DND-41 (cell line): ENCODE measurements at regions not wholly inside any gene's neighbourhood (a gene's known extent, or its start where the extent isn't known, plus 50 kb on each side); places are given as distances from the start of the nearest gene placed in this dataset.

Source experiments
- ATAC-seq: fragments of 200-7000 bp; cut with Tn5 transposase; 3 replicates; pipeline ENCODE4 v1.9.1; 2021; ENCODE audit warnings: low read depth; ENCODE audit not compliant: insufficient read depth
- DNase-seq: peaks from one replicate; pipeline ENCODE4 v3.0.0-alpha.2; 2020
- H2AFZ ChIP-seq: 2 replicates; pipeline ENCODE4 v1.6.0; 2012; ENCODE audit warnings: low read depth, low read length
- H3K27ac ChIP-seq: 2 replicates; pipeline ENCODE4 v1.5.1; 2012; ENCODE audit warnings: low read length, inconsistent platforms
- H3K27me3 ChIP-seq: fragments of 200-600 bp; sonication (generic); 2 replicates; pipeline ENCODE4 v1.6.0; 2012; ENCODE audit warnings: low read length, mild to moderate bottlenecking, inconsistent platforms; ENCODE audit not compliant: insufficient read depth, poor library complexity
- H3K36me3 ChIP-seq: 2 replicates; pipeline ENCODE4 v1.5.1; 2012; ENCODE audit warnings: low read length, inconsistent platforms; ENCODE audit not compliant: insufficient read depth
- H3K4me1 ChIP-seq: 2 replicates; pipeline ENCODE4 v1.5.1; 2012; ENCODE audit warnings: mild to moderate bottlenecking, low read length; ENCODE audit not compliant: insufficient read depth
- H3K4me2 ChIP-seq: 2 replicates; pipeline ENCODE4 v1.6.0; 2012; ENCODE audit warnings: mild to moderate bottlenecking, moderate library complexity, low read length, inconsistent platforms; ENCODE audit not compliant: insufficient read depth
- H3K4me3 ChIP-seq, 2 experiments: fragments of 200-600 bp in 1 of 2; shearing (Covaris generic) in 1 of 2; 2 replicates each; pipeline ENCODE4 v1.5.1; 2012 to 2016; ENCODE audit warnings: inconsistent platforms in 2 of 2, low read length in 2 of 2, mild to moderate bottlenecking in 2 of 2, low read depth in 1 of 2, moderate library complexity in 1 of 2
- H3K79me2 ChIP-seq: 2 replicates; pipeline ENCODE4 v1.6.0; 2012; ENCODE audit warnings: low read length, inconsistent platforms; ENCODE audit not compliant: insufficient read depth
- H3K9ac ChIP-seq: 2 replicates; pipeline ENCODE4 v1.6.0; 2012; ENCODE audit warnings: low read depth, mild to moderate bottlenecking, inconsistent platforms, low read length, moderate library complexity
- H3K9me3 ChIP-seq: 2 replicates; pipeline ENCODE4 v1.5.1; 2012; ENCODE audit warnings: low read length, moderate library complexity, mild to moderate bottlenecking, inconsistent platforms; ENCODE audit not compliant: insufficient read depth, severe bottlenecking
- H4K20me1 ChIP-seq: 2 replicates; pipeline ENCODE4 v1.6.0; 2012; ENCODE audit warnings: low read length; ENCODE audit not compliant: insufficient read depth
- EZH2 ChIP-seq: IDR thresholded peaks from 3 replicates; pipeline ENCODE4 v1.6.1; 2012; ENCODE audit warnings: borderline replicate concordance, low read depth, mild to moderate bottlenecking, moderate library complexity, low read length, inconsistent platforms; ENCODE audit not compliant: severe bottlenecking
- TF ChIP-seq, protein P1 (sequence below): IDR thresholded peaks from 2 replicates; pipeline ENCODE4 v1.5.1; 2012; ENCODE audit warnings: borderline replicate concordance, low read length, moderate library complexity, mild to moderate bottlenecking; ENCODE audit not compliant: poor library complexity, severe bottlenecking; ENCODE audit errors: extremely low read depth

DNA sequence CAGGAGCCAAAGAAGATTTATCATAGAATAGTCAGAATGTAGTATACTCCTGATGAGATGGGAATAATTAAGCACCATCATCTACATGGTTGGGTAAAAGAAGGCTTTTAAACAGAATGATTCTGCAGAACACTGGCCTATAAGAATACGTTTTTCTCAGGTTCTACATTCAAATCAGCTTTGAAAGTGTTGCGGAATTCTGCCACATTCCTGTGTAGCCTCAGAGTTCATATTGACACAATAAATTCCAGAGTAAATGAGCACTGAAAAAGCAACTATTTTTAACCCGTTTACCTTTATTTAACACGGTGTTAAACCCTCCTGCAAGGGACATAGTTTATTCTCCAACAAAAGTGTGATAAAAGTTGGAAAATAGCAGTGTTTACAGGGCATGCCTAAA, 950.2 kb upstream of the SLIT2 start:
- no peaks in the 10 kb centered on the region for H3K9me3 ChIP-seq
- H2AFZ ChIP-seq, result no peak overlapping the region
- no peak overlapping the region for H3K27ac ChIP-seq
- H3K4me3 ChIP-seq, result no peak overlapping the region
- H3K9ac ChIP-seq, result no peak overlapping the region
- H3K4me2 ChIP-seq, result no peak overlapping the region
- ATAC-seq (no peak), DNase-seq (no peak)
- no peaks in the 10 kb centered on the region for H3K79me2 ChIP-seq
- no peaks in the 10 kb centered on the region for H3K4me1 ChIP-seq
- H4K20me1 ChIP-seq, result no peaks in the 10 kb centered on the region
- no peaks in the 10 kb centered on the region for H3K36me3 ChIP-seq
- no peaks in the 10 kb centered on the region for H3K27me3 ChIP-seq
- TF ChIP-seq, protein P1, sequence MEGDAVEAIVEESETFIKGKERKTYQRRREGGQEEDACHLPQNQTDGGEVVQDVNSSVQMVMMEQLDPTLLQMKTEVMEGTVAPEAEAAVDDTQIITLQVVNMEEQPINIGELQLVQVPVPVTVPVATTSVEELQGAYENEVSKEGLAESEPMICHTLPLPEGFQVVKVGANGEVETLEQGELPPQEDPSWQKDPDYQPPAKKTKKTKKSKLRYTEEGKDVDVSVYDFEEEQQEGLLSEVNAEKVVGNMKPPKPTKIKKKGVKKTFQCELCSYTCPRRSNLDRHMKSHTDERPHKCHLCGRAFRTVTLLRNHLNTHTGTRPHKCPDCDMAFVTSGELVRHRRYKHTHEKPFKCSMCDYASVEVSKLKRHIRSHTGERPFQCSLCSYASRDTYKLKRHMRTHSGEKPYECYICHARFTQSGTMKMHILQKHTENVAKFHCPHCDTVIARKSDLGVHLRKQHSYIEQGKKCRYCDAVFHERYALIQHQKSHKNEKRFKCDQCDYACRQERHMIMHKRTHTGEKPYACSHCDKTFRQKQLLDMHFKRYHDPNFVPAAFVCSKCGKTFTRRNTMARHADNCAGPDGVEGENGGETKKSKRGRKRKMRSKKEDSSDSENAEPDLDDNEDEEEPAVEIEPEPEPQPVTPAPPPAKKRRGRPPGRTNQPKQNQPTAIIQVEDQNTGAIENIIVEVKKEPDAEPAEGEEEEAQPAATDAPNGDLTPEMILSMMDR, result no peak
- TF ChIP-seq EZH2, result no peak

GRCh38 chr4:19300213-19300612, 951.5 kb upstream of the SLIT2 start:
- TF ChIP-seq EZH2, result no peak
- TF ChIP-seq, protein P1, result no peak
- no peaks in the 10 kb centered on the region for H4K20me1 ChIP-seq
- no peaks in the 10 kb centered on the region for H3K9me3 ChIP-seq
- no peak overlapping the region for H2AFZ ChIP-seq
- no peaks in the 10 kb centered on the region for H3K27me3 ChIP-seq
- H3K4me1 ChIP-seq, result no peaks in the 10 kb centered on the region
- H3K4me3 ChIP-seq, result no peak overlapping the region
- H3K79me2 ChIP-seq, result no peaks in the 10 kb centered on the region
- DNase-seq (no peak), ATAC-seq (no peak)
- H3K27ac ChIP-seq, result no peak overlapping the region
- H3K9ac ChIP-seq, result no peak overlapping the region
- H3K36me3 ChIP-seq, result no peaks in the 10 kb centered on the region
- H3K4me2 ChIP-seq, result no peak overlapping the region

DNA sequence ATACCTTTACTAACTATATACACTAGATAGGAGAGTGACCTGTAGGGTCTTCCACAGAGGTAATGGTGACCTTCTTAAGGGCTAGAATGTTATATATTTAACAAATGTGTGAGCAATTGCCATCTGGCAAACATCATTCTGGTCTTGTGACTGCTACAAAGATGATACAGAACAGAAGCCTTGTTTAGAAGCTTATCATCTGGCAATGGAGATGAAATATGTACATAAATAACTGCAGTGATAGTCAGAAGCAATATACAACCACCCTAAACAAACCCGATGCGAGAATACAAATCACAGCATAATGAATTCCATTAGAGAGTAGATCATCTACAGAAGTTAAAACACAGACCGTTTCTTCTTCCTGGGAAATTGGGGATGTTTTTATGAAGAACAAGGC, 952.7 kb upstream of the SLIT2 start:
- H2AFZ ChIP-seq, result no peak overlapping the region
- no peak for ATAC-seq
- DNase-seq, result no peak
- H3K27ac ChIP-seq, result no peak overlapping the region
- H3K9ac ChIP-seq, result no peak overlapping the region
- H3K27me3 ChIP-seq, result no peaks in the 10 kb centered on the region
- no peaks in the 10 kb centered on the region for H3K36me3 ChIP-seq
- H3K4me3 ChIP-seq, result no peak overlapping the region
- no peaks in the 10 kb centered on the region for H3K9me3 ChIP-seq
- no peaks in the 10 kb centered on the region for H3K79me2 ChIP-seq
- no peaks in the 10 kb centered on the region for H3K4me1 ChIP-seq
- no peaks in the 10 kb centered on the region for H4K20me1 ChIP-seq
- H3K4me2 ChIP-seq, result no peak overlapping the region
- TF ChIP-seq, protein P1, result no peak
- no peak for TF ChIP-seq EZH2

GRCh38 chr4:19293781-19294180, 957.9 kb upstream of the SLIT2 start:
- Histone ChIP-seq H3K36me3 (no peaks in the 10 kb centered on the region), H2AFZ (no peak overlapping the region), H3K9me3 (peaks cover 15% of the 10 kb centered on the region), H3K9ac (no peak overlapping the region), H3K27ac (no peak overlapping the region), H3K4me2 (no peak overlapping the region), H3K4me1 (no peaks in the 10 kb centered on the region), H3K4me3 (no peak overlapping the region), H3K27me3 (no peaks in the 10 kb centered on the region), H4K20me1 (no peaks in the 10 kb centered on the region), H3K79me2 (no peaks in the 10 kb centered on the region)
- DNase-seq (no peak), ATAC-seq (no peak)
- TF ChIP-seq EZH2, result no peak
- TF ChIP-seq, protein P1, result no peak
